Neural cell (in vitro differentiated cells): ENCODE measurements at regions not wholly inside any gene's neighbourhood (a gene's known extent, or its start where the extent isn't known, plus 50 kb on each side); places are given as distances from the start of the nearest gene placed in this dataset.

ENCODE experiments used
- EP300 ChIP-seq: fragments of 450-650 bp; conservative IDR thresholded peaks from 2 replicates; pipeline ENCODE4 v1.6.1; 2014; ENCODE audit warnings: antibody characterized with exemption, mild to moderate bottlenecking, moderate library complexity; ENCODE audit not compliant: poor library complexity, severe bottlenecking
- EZH2 ChIP-seq: fragments of 200-600, 300-800 bp; shearing (Covaris generic), sonication (generic); IDR thresholded peaks from 2 replicates; pipeline ENCODE4 v1.6.1; 2014; ENCODE audit warnings: antibody characterized with exemption, low read length, borderline replicate concordance, mild to moderate bottlenecking; ENCODE audit not compliant: insufficient read depth, poor library complexity, severe bottlenecking
- MXI1 ChIP-seq: fragments of 450-650 bp; conservative IDR thresholded peaks from 2 replicates; pipeline ENCODE4 v1.6.1; 2014; ENCODE audit warnings: antibody characterized with exemption, mild to moderate bottlenecking; ENCODE audit not compliant: poor library complexity, severe bottlenecking
- POLR2AphosphoS5 ChIP-seq: IDR thresholded peaks from 2 replicates; pipeline ENCODE4 v1.6.1; 2012
- RAD21 ChIP-seq: fragments of 450-650 bp; conservative IDR thresholded peaks from 2 replicates; pipeline ENCODE4 v1.6.1; 2014; ENCODE audit warnings: antibody characterized with exemption, mild to moderate bottlenecking, moderate library complexity
- REST ChIP-seq: IDR thresholded peaks from 2 replicates; pipeline ENCODE4 v1.6.1; 2012; ENCODE audit warnings: borderline replicate concordance
- TF ChIP-seq, protein P1 (sequence below): fragments of 450-650 bp; IDR thresholded peaks from 2 replicates; pipeline ENCODE4 v1.5.1; 2014; ENCODE audit warnings: antibody characterized with exemption, mild to moderate bottlenecking, moderate library complexity; ENCODE audit not compliant: poor library complexity, severe bottlenecking

DNA sequence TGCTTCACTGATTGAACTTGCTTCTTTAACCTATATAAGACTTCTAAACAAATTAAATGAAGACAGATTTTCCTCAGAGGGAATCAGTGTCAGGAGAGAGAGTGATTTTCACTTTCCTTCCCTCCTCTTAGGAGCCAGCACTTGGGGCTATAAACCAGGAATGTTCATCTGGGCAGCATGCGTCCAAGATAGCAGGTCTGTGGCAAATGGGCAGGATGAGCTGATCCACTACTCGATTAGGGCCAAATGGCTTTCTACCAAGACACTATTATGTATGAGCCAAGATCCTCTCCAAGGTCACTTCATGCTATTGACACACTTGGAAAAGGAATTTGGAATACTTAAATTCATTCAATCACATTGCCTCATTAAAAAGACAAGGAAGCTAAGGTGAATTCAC, 203.9 kb upstream of the GRID2 start:
- TF ChIP-seq, protein P1, sequence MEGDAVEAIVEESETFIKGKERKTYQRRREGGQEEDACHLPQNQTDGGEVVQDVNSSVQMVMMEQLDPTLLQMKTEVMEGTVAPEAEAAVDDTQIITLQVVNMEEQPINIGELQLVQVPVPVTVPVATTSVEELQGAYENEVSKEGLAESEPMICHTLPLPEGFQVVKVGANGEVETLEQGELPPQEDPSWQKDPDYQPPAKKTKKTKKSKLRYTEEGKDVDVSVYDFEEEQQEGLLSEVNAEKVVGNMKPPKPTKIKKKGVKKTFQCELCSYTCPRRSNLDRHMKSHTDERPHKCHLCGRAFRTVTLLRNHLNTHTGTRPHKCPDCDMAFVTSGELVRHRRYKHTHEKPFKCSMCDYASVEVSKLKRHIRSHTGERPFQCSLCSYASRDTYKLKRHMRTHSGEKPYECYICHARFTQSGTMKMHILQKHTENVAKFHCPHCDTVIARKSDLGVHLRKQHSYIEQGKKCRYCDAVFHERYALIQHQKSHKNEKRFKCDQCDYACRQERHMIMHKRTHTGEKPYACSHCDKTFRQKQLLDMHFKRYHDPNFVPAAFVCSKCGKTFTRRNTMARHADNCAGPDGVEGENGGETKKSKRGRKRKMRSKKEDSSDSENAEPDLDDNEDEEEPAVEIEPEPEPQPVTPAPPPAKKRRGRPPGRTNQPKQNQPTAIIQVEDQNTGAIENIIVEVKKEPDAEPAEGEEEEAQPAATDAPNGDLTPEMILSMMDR = no peak
- TF ChIP-seq MXI1 (no peak), POLR2AphosphoS5 (no peak), RAD21 (no peak), EP300 (no peak), EZH2 (no peak), REST (no peak)
